GM23248 (cell line): ENCODE measurements at regions not wholly inside any gene's neighbourhood (a gene's known extent, or its start where the extent isn't known, plus 50 kb on each side); places are given as distances from the start of the nearest gene placed in this dataset.
A peak's percentile ranks its signal among the peaks of the same experiment; 100 is the strongest.

Experiments used
- DNase-seq: peaks from one replicate; pipeline ENCODE4 v3.0.0-alpha.2; 2015
- H2AFZ ChIP-seq: fragments of 200-600 bp; sonication (generic); 2 replicates; pipeline ENCODE4 v1.6.1; 2016; ENCODE audit warnings: antibody characterized with exemption
- H3F3A ChIP-seq: fragments of 200-600 bp; sonication (generic); 2 replicates; pipeline ENCODE4 v1.6.1; 2016; ENCODE audit warnings: mild to moderate bottlenecking, antibody characterized with exemption, mixed run types; ENCODE audit not compliant: insufficient read depth
- H3K27ac ChIP-seq: fragments of 200-600 bp; sonication (generic); 2 replicates; pipeline ENCODE4 v1.5.1; 2016; ENCODE audit warnings: mild to moderate bottlenecking
- H3K27me3 ChIP-seq: fragments of 200-600 bp; sonication (generic); replicated peaks from 2 replicates; pipeline ENCODE4 v1.6.1; 2016; ENCODE audit warnings: mild to moderate bottlenecking; ENCODE audit not compliant: insufficient read depth
- H3K36me3 ChIP-seq: fragments of 200-600 bp; sonication (generic); 2 replicates; pipeline ENCODE4 v1.6.1; 2016; ENCODE audit warnings: low read depth, mild to moderate bottlenecking
- H3K4me1 ChIP-seq: fragments of 200-600 bp; sonication (generic); 2 replicates; pipeline ENCODE4 v1.6.1; 2016; ENCODE audit warnings: mild to moderate bottlenecking; ENCODE audit not compliant: insufficient read depth
- H3K4me2 ChIP-seq: fragments of 200-600 bp; sonication (generic); one replicate; pipeline ENCODE4 v1.6.1; 2016; ENCODE audit warnings: mild to moderate bottlenecking; ENCODE audit not compliant: unreplicated experiment
- H3K4me3 ChIP-seq: fragments of 200-600 bp; sonication (generic); 2 replicates; pipeline ENCODE4 v1.5.1; 2016; ENCODE audit warnings: mild to moderate bottlenecking
- H3K79me2 ChIP-seq: fragments of 200-600 bp; sonication (generic); 2 replicates; pipeline ENCODE4 v1.6.1; 2016; ENCODE audit warnings: mild to moderate bottlenecking; ENCODE audit not compliant: insufficient read depth
- H3K9ac ChIP-seq: fragments of 200-600 bp; sonication (generic); 2 replicates; pipeline ENCODE4 v1.6.1; 2016; ENCODE audit warnings: mild to moderate bottlenecking
- H3K9me2 ChIP-seq: fragments of 200-600 bp; sonication (generic); 2 replicates; pipeline ENCODE4 v1.6.1; 2016; ENCODE audit warnings: mixed run types, mild to moderate bottlenecking, moderate library complexity; ENCODE audit not compliant: insufficient read depth
- H3K9me3 ChIP-seq: fragments of 200-600 bp; sonication (generic); one replicate; pipeline ENCODE4 v1.6.1; 2017; ENCODE audit warnings: low read depth
- H4K20me1 ChIP-seq: fragments of 200-600 bp; sonication (generic); 2 replicates; pipeline ENCODE4 v1.6.0; 2016; ENCODE audit not compliant: insufficient read depth
- EZH2 ChIP-seq: fragments of 200-600 bp; sonication (generic); IDR thresholded peaks from 2 replicates; pipeline ENCODE4 v1.6.1; 2018; ENCODE audit warnings: antibody characterized with exemption, mild to moderate bottlenecking; ENCODE audit not compliant: insufficient read depth, poor library complexity, severe bottlenecking
- EZH2phosphoT487 ChIP-seq: fragments of 200-600 bp; sonication (generic); IDR thresholded peaks from 2 replicates; pipeline ENCODE4 v1.6.1; 2018; ENCODE audit warnings: antibody characterized with exemption, moderate library complexity, mild to moderate bottlenecking, low read depth; ENCODE audit not compliant: insufficient read depth
- WGBS, 2 experiments: methylation state at CpG; one replicate each; pipeline ENCODE4 v1.1.6; 2015 to 2017; ENCODE audit warnings: low lambda C conversion rate in 2 of 2, low coverage in 1 of 2; ENCODE audit errors: missing lambda C conversion rate in 2 of 2; 5-methylcytosine and 5-hydroxymethylcytosine counted together
- in situ Hi-C: fragments of 300-500 bp; cut with MboI; formaldehyde crosslinking; loops from 2 replicates; pipeline ENCODE4 v1.15.0; 2020

- Histone ChIP-seq H4K20me1 (no peaks in the 10 kb centered on the region), H3K79me2 (no peaks in the 10 kb centered on the region), H3K27me3 (no peaks in the 10 kb centered on the region), H3K4me2 (no peak overlapping the region), H3K9me3 (no peaks in the 10 kb centered on the region), H3K36me3 (no peaks in the 10 kb centered on the region), H3K27ac (no peak overlapping the region), H3K4me3 (no peak overlapping the region), H3K9ac (no peak overlapping the region), H3K9me2 (no peaks in the 10 kb centered on the region), H2AFZ (no peak overlapping the region), H3K4me1 (peaks cover 2% of the 10 kb centered on the region; the same call in 1 of the 2 replicates), H3F3A (peaks cover 6% of the 10 kb centered on the region; the same call in 1 of the 2 replicates)
- TF ChIP-seq EZH2phosphoT487 (no peak), EZH2 (no peak)
- no peak for DNase-seq
- WGBS, 2 experiments = 93 to 96% methylated on average over 19 of the region's 19 CpGs
- in situ Hi-C loops = no loop called here
Measured at GRCh38 chr10:78950656-78951587, 117.8 kb upstream of the ZMIZ1 start.

- H3F3A ChIP-seq = no peaks in the 10 kb centered on the region; the same call in 1 of the 2 replicates
- TF ChIP-seq EZH2 = no peak
- no peak for TF ChIP-seq EZH2phosphoT487
- H3K9ac ChIP-seq = no peak overlapping the region
- no peaks in the 10 kb centered on the region for H3K36me3 ChIP-seq
- no peaks in the 10 kb centered on the region for H3K9me2 ChIP-seq
- in situ Hi-C loops = no loop called here
- no peak overlapping the region for H3K4me2 ChIP-seq
- no peaks in the 10 kb centered on the region for H3K9me3 ChIP-seq
- no peak overlapping the region for H3K27ac ChIP-seq
- no peaks in the 10 kb centered on the region for H3K27me3 ChIP-seq
- no peaks in the 10 kb centered on the region for H3K79me2 ChIP-seq
- H3K4me1 ChIP-seq = no peaks in the 10 kb centered on the region
- H3K4me3 ChIP-seq = no peak overlapping the region
- DNase-seq = no peak
- no peaks in the 10 kb centered on the region for H4K20me1 ChIP-seq
- 86 to 94% methylated on average over 4 of the region's 4 CpGs for WGBS, 2 experiments
- H2AFZ ChIP-seq = no peak overlapping the region
Measured at GRCh38 chr10:78952030-78952429, 116.7 kb upstream of the ZMIZ1 start.

- H3K36me3 ChIP-seq = no peaks in the 10 kb centered on the region
- H3K9me2 ChIP-seq = no peaks in the 10 kb centered on the region
- H2AFZ ChIP-seq = no peak overlapping the region
- H3K4me3 ChIP-seq = no peak overlapping the region
- no peak overlapping the region for H3K4me2 ChIP-seq
- H3K27ac ChIP-seq = no peak overlapping the region
- no peaks in the 10 kb centered on the region for H3K9me3 ChIP-seq
- TF ChIP-seq EZH2phosphoT487 (no peak), EZH2 (no peak)
- 64 to 74% methylated on average over 6 of the region's 6 CpGs for WGBS, 2 experiments
- H3K4me1 ChIP-seq = peaks cover 3% of the 10 kb centered on the region; the same call in 1 of the 2 replicates
- no peaks in the 10 kb centered on the region for H3K27me3 ChIP-seq
- DNase-seq = peak; percentile 81
- no peaks in the 10 kb centered on the region; the same call in 1 of the 2 replicates for H3F3A ChIP-seq
- no peak overlapping the region for H3K9ac ChIP-seq
- in situ Hi-C loops = no loop called here
- no peaks in the 10 kb centered on the region for H3K79me2 ChIP-seq
- H4K20me1 ChIP-seq = no peaks in the 10 kb centered on the region
Measured at GRCh38 chr10:78952686-78953085, 116.1 kb upstream of the ZMIZ1 start.

GRCh38 chr10:78953113-78953798 is 115.5 kb upstream of the ZMIZ1 start:
- no peaks in the 10 kb centered on the region for H3K27me3 ChIP-seq
- no peaks in the 10 kb centered on the region for H3K9me3 ChIP-seq
- no peak overlapping the region for H3K27ac ChIP-seq
- no peak overlapping the region for H3K9ac ChIP-seq
- 85 to 86% methylated on average over 11 of the region's 11 CpGs for WGBS, 2 experiments
- no peak overlapping the region for H3K4me3 ChIP-seq
- H3F3A ChIP-seq = peaks cover 6% of the 10 kb centered on the region; the same call in 1 of the 2 replicates
- no peaks in the 10 kb centered on the region for H4K20me1 ChIP-seq
- H2AFZ ChIP-seq = no peak overlapping the region
- H3K4me1 ChIP-seq = peaks cover 3% of the 10 kb centered on the region; the same call in 1 of the 2 replicates
- H3K9me2 ChIP-seq = no peaks in the 10 kb centered on the region
- DNase-seq = peak; percentile 33
- peak overlapping the region; percentile 7 for H3K4me2 ChIP-seq
- in situ Hi-C loops = no loop called here
- H3K79me2 ChIP-seq = no peaks in the 10 kb centered on the region
- TF ChIP-seq EZH2phosphoT487 = no peak
- no peak for TF ChIP-seq EZH2
- H3K36me3 ChIP-seq = no peaks in the 10 kb centered on the region
